HepG2 (cell line): ENCODE measurements at regions not wholly inside any gene's neighbourhood (a gene's known extent, or its start where the extent isn't known, plus 50 kb on each side); places are given as distances from the start of the nearest gene placed in this dataset.

Experiments used
- AGO1 ChIP-seq: fragments of 200-400 bp; formaldehyde crosslinking; IDR thresholded peaks from 2 replicates; pipeline ENCODE4 v1.6.1; 2017; ENCODE audit warnings: mild to moderate bottlenecking, low read depth, low read length, moderate library complexity; ENCODE audit not compliant: poor library complexity, severe bottlenecking
- CEBPB ChIP-seq: IDR thresholded peaks from 2 replicates; pipeline ENCODE4 v1.6.1; 2011; ENCODE audit warnings: low read depth, low read length, improper control_type of control experiment, borderline replicate concordance
- CTCF ChIP-seq: sonication (generic); formaldehyde crosslinking; IDR thresholded peaks from 2 replicates; pipeline ENCODE4 v1.5.0; 2020; ENCODE audit warnings: mild to moderate bottlenecking, missing genetic modification reagents, moderate library complexity
- FOXA1 ChIP-seq, 2 experiments: fragments of 450-650 bp in 1 of 2; sonication (generic) in 1 of 2; formaldehyde crosslinking in 1 of 2; IDR thresholded peaks; 2 replicates each; pipeline versions ENCODE4 v1.4.0 to v1.6.1; 2016 to 2020; ENCODE audit warnings: missing genetic modification reagents in 1 of 2
- MYC ChIP-seq: sonication (generic); formaldehyde crosslinking; IDR thresholded peaks from 2 replicates; pipeline ENCODE4 v1.9.0; 2021; ENCODE audit warnings: missing genetic modification reagents, borderline replicate concordance
- SALL1 ChIP-seq: sonication (generic); formaldehyde crosslinking; IDR thresholded peaks from 2 replicates; pipeline ENCODE4 v1.8.0; 2022; ENCODE audit warnings: mild to moderate bottlenecking, missing genetic modification reagents
- SP1 ChIP-seq, 2 experiments: fragments of 450-650 bp in 1 of 2; sonication (generic) in 1 of 2; formaldehyde crosslinking in 1 of 2; IDR thresholded peaks; 2 replicates each; pipeline versions ENCODE4 v1.4.0 to v1.6.1; 2016 to 2020; ENCODE audit warnings: missing genetic modification reagents in 1 of 2
- ZKSCAN1 ChIP-seq: fragments of 150-350 bp; IDR thresholded peaks from 2 replicates; pipeline ENCODE4 v1.6.1; 2014; ENCODE audit warnings: low read length
- ZMAT3 ChIP-seq: sonication (generic); formaldehyde crosslinking; conservative IDR thresholded peaks from 2 replicates; pipeline ENCODE4 v1.7.0; 2021; ENCODE audit warnings: missing genetic modification reagents
- ZNF124 ChIP-seq: sonication (generic); formaldehyde crosslinking; IDR thresholded peaks from 2 replicates; pipeline ENCODE4 v1.4.0; 2020; ENCODE audit warnings: missing genetic modification reagents
- ZNF331 ChIP-seq: sonication (generic); formaldehyde crosslinking; IDR thresholded peaks from 2 replicates; pipeline ENCODE4 v1.4.0; 2020; ENCODE audit warnings: missing genetic modification reagents
- ZNF737 ChIP-seq: sonication (generic); formaldehyde crosslinking; IDR thresholded peaks from 2 replicates; pipeline ENCODE4 v1.5.0; 2020; ENCODE audit warnings: missing genetic modification reagents, mild to moderate bottlenecking, borderline replicate concordance

GRCh38 chr18:10202845-10203321 is 251.6 kb upstream of the APCDD1 start:
- TF ChIP-seq CTCF (CRISPR knock-in tag) = no peak
- TF ChIP-seq AGO1 = no peak
- no peak for TF ChIP-seq SP1 (IDR thresholded peaks at IDR 0.05)
- no peak for TF ChIP-seq SP1 (CRISPR knock-in tag; IDR thresholded peaks at IDR 0.05)
- TF ChIP-seq ZNF124 (CRISPR knock-in tag) = no peak
- TF ChIP-seq CEBPB = no peak
- no peak for TF ChIP-seq ZMAT3 (CRISPR knock-in tag)
- TF ChIP-seq FOXA1 (IDR thresholded peaks at IDR 0.05) = no peak
- no peak for TF ChIP-seq FOXA1 (CRISPR knock-in tag; IDR thresholded peaks at IDR 0.05)
- TF ChIP-seq SALL1 (CRISPR knock-in tag) = no peak
- no peak for TF ChIP-seq ZNF737
- TF ChIP-seq ZKSCAN1 = no peak
- TF ChIP-seq ZNF331 (CRISPR knock-in tag) = no peak
- TF ChIP-seq MYC = no peak
